HCT116 (cell line): ENCODE measurements at regions not wholly inside any gene's neighbourhood (a gene's known extent, or its start where the extent isn't known, plus 50 kb on each side); places are given as distances from the start of the nearest gene placed in this dataset.

Experiments
- ATF3 ChIP-seq: IDR thresholded peaks from 2 replicates; pipeline ENCODE4 v1.6.1; 2012
- CEBPB ChIP-seq: IDR thresholded peaks from 2 replicates; pipeline ENCODE4 v1.6.1; 2012; ENCODE audit warnings: low read depth
- CTCF ChIP-seq, 3 experiments: fragments of 200-600 bp in 1 of 3; sonication (generic) in 1 of 3; IDR thresholded peaks in 2 of 3; conservative IDR thresholded peaks in 1 of 3; 2 replicates each; pipeline ENCODE4 v1.5.1; 2012 to 2017; ENCODE audit warnings: low read depth in 2 of 3, low read length in 2 of 3, antibody characterized with exemption in 1 of 3, borderline replicate concordance in 1 of 3, control low read depth in 1 of 3, mild to moderate bottlenecking in 1 of 3, mixed read lengths in 1 of 3, mixed run types in 1 of 3, moderate library complexity in 1 of 3; ENCODE audit not compliant: insufficient read depth in 1 of 3
- EGR1 ChIP-seq: IDR thresholded peaks from 2 replicates; pipeline ENCODE4 v1.6.1; 2012; ENCODE audit warnings: low read depth
- ELF1 ChIP-seq: IDR thresholded peaks from 2 replicates; pipeline ENCODE4 v1.6.1; 2012; ENCODE audit warnings: low read depth, borderline replicate concordance
- EZH2 ChIP-seq: fragments of 200-600 bp; sonication (generic); IDR thresholded peaks from 2 replicates; pipeline ENCODE4 v1.6.1; 2017; ENCODE audit warnings: antibody characterized with exemption, mixed run types
- MAX ChIP-seq: IDR thresholded peaks from 2 replicates; pipeline ENCODE4 v1.6.1; 2012
- POLR2A ChIP-seq: IDR thresholded peaks from 2 replicates; pipeline ENCODE4 v1.7.0; 2011; ENCODE audit warnings: borderline replicate concordance; ENCODE audit not compliant: insufficient read depth, insufficient read length; ENCODE audit errors: extremely low read depth
- POLR2AphosphoS5 ChIP-seq: IDR thresholded peaks from 2 replicates; pipeline ENCODE4 v1.6.1; 2011; ENCODE audit warnings: mild to moderate bottlenecking, low read depth, low read length, moderate library complexity
- REST ChIP-seq: IDR thresholded peaks from 2 replicates; pipeline ENCODE4 v1.6.1; 2012; ENCODE audit warnings: low read depth
- SIN3A ChIP-seq: IDR thresholded peaks from 2 replicates; pipeline ENCODE4 v1.6.1; 2012; ENCODE audit warnings: low read depth
- SP1 ChIP-seq: IDR thresholded peaks from 2 replicates; pipeline ENCODE4 v1.6.1; 2012; ENCODE audit warnings: low read depth
- YY1 ChIP-seq: IDR thresholded peaks from 2 replicates; pipeline ENCODE4 v1.6.1; 2011; ENCODE audit warnings: low read length, low read depth, moderate library complexity, mild to moderate bottlenecking; ENCODE audit not compliant: insufficient replicate concordance; ENCODE audit errors: extremely low read depth
- ZBTB33 ChIP-seq: IDR thresholded peaks from 2 replicates; pipeline ENCODE4 v1.6.1; 2011; ENCODE audit warnings: mild to moderate bottlenecking, low read length, moderate library complexity; ENCODE audit not compliant: insufficient replicate concordance; ENCODE audit errors: extremely low read depth

- TF ChIP-seq CTCF (IDR thresholded peaks at IDR 0.05 in 2 of 3, conservative IDR thresholded peaks at IDR 0.05 in 1 of 3; ENCODE audit: borderline replicate concordance in 1 of 3, insufficient read depth in 1 of 3, low read depth in 2 of 3, low read length in 2 of 3) (no peak), ELF1 (no peak), POLR2AphosphoS5 (no peak), MAX (no peak), POLR2A (no peak), ZBTB33 (no peak), EZH2 (no peak), REST (no peak), SP1 (no peak), EGR1 (no peak), SIN3A (no peak), ATF3 (no peak), CEBPB (no peak), YY1 (no peak)
These were observed 291.2 kb upstream of the PPARGC1A start for GRCh38 chr4:24181005-24181404.
